Thyroid gland (tissue), 4 donors: ENCODE measurements at regions not wholly inside any gene's neighbourhood (a gene's known extent, or its start where the extent isn't known, plus 50 kb on each side); places are given as distances from the start of the nearest gene placed in this dataset.

Source experiments
- CTCF ChIP-seq, 6 experiments: fragments of 200-600 bp in 3 of 6; fragments of 450-650 bp in 3 of 6; sonication (generic) in 3 of 6; IDR thresholded peaks; one replicate each; pipeline ENCODE4 v1.5.1; 2016 to 2019; ENCODE audit warnings: antibody characterized with exemption in 6 of 6, mild to moderate bottlenecking in 2 of 6, inconsistent platforms in 1 of 6, moderate library complexity in 1 of 6
- POLR2A ChIP-seq, 2 donors: fragments of 450-650 bp; IDR thresholded peaks; one replicate each; pipeline ENCODE4 v1.6.1; 2017; ENCODE audit warnings: antibody characterized with exemption in 2 of 2, mild to moderate bottlenecking in 2 of 2, moderate library complexity in 1 of 2

DNA sequence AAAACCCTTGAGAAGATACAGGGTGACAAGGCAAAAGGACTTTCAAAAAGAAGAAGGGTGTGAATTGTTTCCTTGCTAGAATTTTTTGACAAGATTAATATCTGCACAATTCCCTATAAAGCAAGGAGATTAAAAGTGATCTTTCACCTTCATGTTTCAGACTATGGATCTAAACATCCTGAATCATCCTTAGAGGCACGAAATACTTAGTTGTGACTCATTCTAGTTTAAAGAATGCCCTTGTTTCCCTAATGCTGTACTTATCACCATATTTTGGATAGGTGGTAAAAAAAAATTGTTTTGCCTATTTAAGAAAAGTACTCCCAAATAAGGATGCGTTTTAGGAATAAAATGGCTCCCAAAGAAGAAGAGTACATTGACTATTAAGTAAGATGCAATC lies 415.1 kb downstream of the LRRIQ3 start:
- TF ChIP-seq CTCF (IDR thresholded peaks at IDR 0.05): no peak
- no peak for TF ChIP-seq POLR2A (IDR thresholded peaks at IDR 0.05)
